GM12874 (cell line): ENCODE measurements at regions not wholly inside any gene's neighbourhood (a gene's known extent, or its start where the extent isn't known, plus 50 kb on each side); places are given as distances from the start of the nearest gene placed in this dataset.

Source experiments
- CTCF ChIP-seq: IDR thresholded peaks from 2 replicates; pipeline ENCODE4 v1.5.1; 2011; ENCODE audit warnings: low read depth, mild to moderate bottlenecking, control low read depth, low read length, moderate library complexity; ENCODE audit not compliant: insufficient read depth

GRCh38 chr2:144014103-144014502 lies 505.8 kb downstream of the ZEB2 start:
- no peak for TF ChIP-seq CTCF

- TF ChIP-seq CTCF, result no peak
These were observed 507.6 kb downstream of the ZEB2 start for GRCh38 chr2:144012304-144012703.

- TF ChIP-seq CTCF, result no peak
These were observed 508.4 kb downstream of the ZEB2 start for GRCh38 chr2:144011553-144011952.

GRCh38 chr2:144011098-144011497 lies 508.8 kb downstream of the ZEB2 start:
- no peak for TF ChIP-seq CTCF

- no peak for TF ChIP-seq CTCF
These were observed 509.7 kb downstream of the ZEB2 start for GRCh38 chr2:144010096-144010836.

GRCh38 chr2:144006139-144006538 lies 513.8 kb downstream of the ZEB2 start:
- TF ChIP-seq CTCF, result no peak

GRCh38 chr2:144004742-144005141 lies 515.2 kb downstream of the ZEB2 start:
- TF ChIP-seq CTCF, result no peak
